ENCODE measurements at regions not wholly inside any gene's neighbourhood (a gene's known extent, or its start where the extent isn't known, plus 50 kb on each side); places are given as distances from the start of the nearest gene placed in this dataset.

DNA sequence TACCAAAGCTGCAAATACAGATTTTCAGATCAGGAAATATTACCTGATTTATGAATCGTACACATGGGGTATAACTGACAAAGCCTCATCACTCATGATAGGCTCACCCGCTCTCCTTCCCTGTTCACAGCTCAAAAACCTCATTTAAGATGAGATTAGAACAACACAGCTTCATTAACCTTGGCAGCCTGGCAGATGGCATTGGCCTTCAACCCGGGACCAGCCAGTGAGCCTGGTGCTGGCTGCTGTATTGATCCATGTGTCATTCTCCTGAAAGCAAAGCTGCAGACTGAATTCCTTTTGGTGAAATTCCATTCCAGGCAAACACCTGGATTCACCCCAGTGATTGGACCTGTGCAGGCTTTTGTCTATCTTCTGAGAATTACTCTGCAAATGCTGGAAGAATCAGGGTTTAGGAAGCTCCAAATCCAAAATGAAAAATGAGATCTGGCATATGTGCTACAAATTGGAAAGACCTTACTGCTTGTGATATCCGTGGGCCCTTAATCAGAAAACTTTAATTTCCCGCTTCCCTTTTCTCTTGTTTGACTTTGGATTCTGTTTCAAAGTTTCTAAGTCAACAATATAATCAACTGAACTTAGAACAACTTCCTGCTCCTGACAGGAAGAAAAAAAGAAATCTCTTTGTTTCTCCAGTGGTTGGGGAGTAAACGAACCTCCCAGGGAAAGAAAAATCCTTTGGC is 189.1 kb upstream of the KBTBD8 start:
- no peak for TF ChIP-seq ZNF274 (IDR thresholded peaks at IDR 0.05; ENCODE audit: low read depth, low read length)
- no peak for TF ChIP-seq SUZ12 (IDR thresholded peaks at IDR 0.05; ENCODE audit: extremely low read depth, insufficient read depth, insufficient read length)
- no peak for TF ChIP-seq YY1 (IDR thresholded peaks at IDR 0.05; ENCODE audit: insufficient read depth, insufficient read length)
- Histone ChIP-seq H3K27me3 (ENCODE audit: insufficient read depth, insufficient read length) (no peaks in the 10 kb centered on the region), H3K4me1 (ENCODE audit: insufficient read depth, insufficient read length) (no peaks in the 10 kb centered on the region), H3K36me3 (ENCODE audit: insufficient read depth, insufficient read length, low read length) (no peaks in the 10 kb centered on the region), H3K9ac (ENCODE audit: insufficient read length, low read depth) (no peak overlapping the region), H3K4me3 (ENCODE audit: insufficient read length, low read depth) (no peak overlapping the region), H3K9me3 (ENCODE audit: insufficient read depth, low read length) (no peaks in the 10 kb centered on the region; the same call in 1 of the 2 replicates)
- DNase-seq (ENCODE audit: low read depth, low spot score), result no peak

DNA sequence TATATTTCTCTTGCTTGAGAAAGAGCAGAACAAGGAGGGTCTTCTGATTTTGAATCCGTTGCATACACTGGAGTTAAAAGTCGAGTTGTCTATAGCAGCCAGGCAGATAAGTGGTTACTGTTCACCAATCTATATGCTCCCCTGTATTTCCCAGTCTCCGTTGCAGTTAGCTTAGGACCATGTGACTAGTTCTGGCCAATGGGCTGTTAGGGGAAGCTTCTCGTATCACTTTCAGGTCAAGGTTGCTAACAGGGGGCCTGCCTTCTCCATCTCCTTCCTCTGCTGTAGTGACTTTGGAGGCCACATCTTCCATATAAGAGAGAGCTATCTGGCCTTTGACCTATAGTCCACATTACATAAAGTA is 188.5 kb upstream of the KBTBD8 start:
- Histone ChIP-seq H3K27me3 (ENCODE audit: insufficient read depth, insufficient read length) (no peaks in the 10 kb centered on the region), H3K4me3 (ENCODE audit: insufficient read length, low read depth) (no peak overlapping the region), H3K4me1 (ENCODE audit: insufficient read depth, insufficient read length) (no peaks in the 10 kb centered on the region), H3K36me3 (ENCODE audit: insufficient read depth, insufficient read length, low read length) (no peaks in the 10 kb centered on the region), H3K9me3 (ENCODE audit: insufficient read depth, low read length) (no peaks in the 10 kb centered on the region; the same call in 1 of the 2 replicates), H3K9ac (ENCODE audit: insufficient read length, low read depth) (no peak overlapping the region)
- no peak for DNase-seq (ENCODE audit: low read depth, low spot score)
- TF ChIP-seq SUZ12 (IDR thresholded peaks at IDR 0.05; ENCODE audit: extremely low read depth, insufficient read depth, insufficient read length), result no peak
- TF ChIP-seq YY1 (IDR thresholded peaks at IDR 0.05; ENCODE audit: insufficient read depth, insufficient read length), result no peak
- no peak for TF ChIP-seq ZNF274 (IDR thresholded peaks at IDR 0.05; ENCODE audit: low read depth, low read length)

DNA sequence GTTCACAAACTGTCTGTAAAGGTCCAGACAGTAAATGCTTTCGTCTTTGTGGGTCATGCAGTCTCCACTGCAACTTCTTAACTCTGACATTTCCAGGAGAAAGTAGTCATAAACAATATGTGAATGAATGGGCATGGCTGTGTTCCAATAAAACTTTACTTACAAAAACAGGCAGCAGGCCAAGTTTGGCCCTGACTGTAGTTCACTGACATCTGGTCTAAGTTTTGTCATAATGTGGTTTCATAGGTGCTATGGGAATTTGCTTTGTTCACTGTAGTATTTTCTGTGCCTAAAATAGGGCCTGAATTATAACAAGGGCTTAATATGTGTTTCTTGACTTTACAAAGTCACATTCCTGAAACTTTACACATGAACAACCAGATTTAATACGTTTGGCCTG is 186.0 kb upstream of the KBTBD8 start:
- Histone ChIP-seq H3K36me3 (ENCODE audit: insufficient read depth, insufficient read length, low read length) (no peaks in the 10 kb centered on the region), H3K27me3 (ENCODE audit: insufficient read depth, insufficient read length) (no peaks in the 10 kb centered on the region), H3K4me1 (ENCODE audit: insufficient read depth, insufficient read length) (no peaks in the 10 kb centered on the region), H3K9me3 (ENCODE audit: insufficient read depth, low read length) (no peaks in the 10 kb centered on the region; the same call in 1 of the 2 replicates), H3K9ac (ENCODE audit: insufficient read length, low read depth) (no peak overlapping the region), H3K4me3 (ENCODE audit: insufficient read length, low read depth) (no peak overlapping the region)
- TF ChIP-seq ZNF274 (IDR thresholded peaks at IDR 0.05; ENCODE audit: low read depth, low read length) (no peak), YY1 (IDR thresholded peaks at IDR 0.05; ENCODE audit: insufficient read depth, insufficient read length) (no peak), SUZ12 (IDR thresholded peaks at IDR 0.05; ENCODE audit: extremely low read depth, insufficient read depth, insufficient read length) (no peak)
- DNase-seq (ENCODE audit: low read depth, low spot score), result no peak

DNA sequence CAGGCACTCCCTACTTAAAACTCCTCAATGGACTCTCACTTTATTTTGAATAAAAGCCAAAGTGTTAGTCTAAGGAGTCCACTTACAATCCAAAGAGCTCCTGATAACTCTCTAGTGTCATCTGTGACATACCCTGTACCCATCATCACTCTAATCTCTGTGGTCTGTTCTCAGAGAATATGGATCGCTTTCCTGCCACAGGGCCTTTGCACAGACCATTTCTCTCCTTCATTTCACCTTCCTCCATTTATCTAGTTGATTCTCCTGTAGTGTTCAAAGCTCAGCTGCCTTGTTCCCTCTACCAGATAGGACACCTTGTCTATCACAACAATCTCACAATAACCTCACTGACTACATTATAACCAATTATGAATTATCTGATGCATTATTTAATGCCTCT is 185.4 kb upstream of the KBTBD8 start:
- Histone ChIP-seq H3K4me1 (ENCODE audit: insufficient read depth, insufficient read length) (no peaks in the 10 kb centered on the region), H3K4me3 (ENCODE audit: insufficient read length, low read depth) (no peak overlapping the region), H3K36me3 (ENCODE audit: insufficient read depth, insufficient read length, low read length) (no peaks in the 10 kb centered on the region), H3K9me3 (ENCODE audit: insufficient read depth, low read length) (no peaks in the 10 kb centered on the region; the same call in 1 of the 2 replicates), H3K9ac (ENCODE audit: insufficient read length, low read depth) (no peak overlapping the region), H3K27me3 (ENCODE audit: insufficient read depth, insufficient read length) (no peaks in the 10 kb centered on the region)
- DNase-seq (ENCODE audit: low read depth, low spot score), result no peak
- TF ChIP-seq ZNF274 (IDR thresholded peaks at IDR 0.05; ENCODE audit: low read depth, low read length), result no peak
- TF ChIP-seq YY1 (IDR thresholded peaks at IDR 0.05; ENCODE audit: insufficient read depth, insufficient read length), result no peak
- TF ChIP-seq SUZ12 (IDR thresholded peaks at IDR 0.05; ENCODE audit: extremely low read depth, insufficient read depth, insufficient read length), result no peak

DNA sequence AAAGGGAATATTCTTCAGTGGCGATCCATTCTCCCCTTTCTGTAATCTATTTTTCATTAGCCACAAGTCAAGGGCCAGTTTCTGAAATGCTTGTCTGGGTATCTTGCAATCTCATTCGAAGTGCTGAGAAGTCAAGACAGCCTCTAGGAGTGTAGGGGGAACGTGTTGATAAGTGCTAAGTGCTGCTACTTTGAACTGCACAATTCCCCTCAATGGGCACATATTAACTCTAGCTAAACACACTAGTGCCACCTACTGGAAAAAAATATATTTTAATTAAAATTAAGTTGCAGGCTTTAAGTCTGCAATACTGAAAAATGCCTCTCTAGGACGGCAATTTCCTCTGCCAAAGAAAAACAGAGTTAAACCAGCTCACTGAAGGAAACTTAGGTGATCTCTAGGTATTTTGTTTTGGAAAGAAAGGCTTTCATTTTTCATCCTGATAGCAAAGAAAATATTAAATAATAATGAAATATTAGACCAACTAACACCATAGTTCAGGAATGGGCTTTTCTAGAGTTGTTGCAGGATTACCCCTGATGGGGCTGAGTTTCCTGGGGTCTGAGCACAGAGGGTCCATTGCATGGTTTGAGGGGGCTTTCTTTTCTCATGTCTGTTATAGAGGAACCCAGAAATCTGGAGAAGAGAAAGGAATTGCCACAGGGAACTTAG is 181.9 kb upstream of the KBTBD8 start:
- Histone ChIP-seq H3K4me1 (ENCODE audit: insufficient read depth, insufficient read length) (no peaks in the 10 kb centered on the region), H3K4me3 (ENCODE audit: insufficient read length, low read depth) (no peak overlapping the region), H3K9ac (ENCODE audit: insufficient read length, low read depth) (no peak overlapping the region), H3K36me3 (ENCODE audit: insufficient read depth, insufficient read length, low read length) (no peaks in the 10 kb centered on the region), H3K9me3 (ENCODE audit: insufficient read depth, low read length) (no peaks in the 10 kb centered on the region), H3K27me3 (ENCODE audit: insufficient read depth, insufficient read length) (no peaks in the 10 kb centered on the region)
- TF ChIP-seq ZNF274 (IDR thresholded peaks at IDR 0.05; ENCODE audit: low read depth, low read length) (no peak), SUZ12 (IDR thresholded peaks at IDR 0.05; ENCODE audit: extremely low read depth, insufficient read depth, insufficient read length) (no peak), YY1 (IDR thresholded peaks at IDR 0.05; ENCODE audit: insufficient read depth, insufficient read length) (no peak)
- DNase-seq (ENCODE audit: low read depth, low spot score), result peak; percentile 61

DNA sequence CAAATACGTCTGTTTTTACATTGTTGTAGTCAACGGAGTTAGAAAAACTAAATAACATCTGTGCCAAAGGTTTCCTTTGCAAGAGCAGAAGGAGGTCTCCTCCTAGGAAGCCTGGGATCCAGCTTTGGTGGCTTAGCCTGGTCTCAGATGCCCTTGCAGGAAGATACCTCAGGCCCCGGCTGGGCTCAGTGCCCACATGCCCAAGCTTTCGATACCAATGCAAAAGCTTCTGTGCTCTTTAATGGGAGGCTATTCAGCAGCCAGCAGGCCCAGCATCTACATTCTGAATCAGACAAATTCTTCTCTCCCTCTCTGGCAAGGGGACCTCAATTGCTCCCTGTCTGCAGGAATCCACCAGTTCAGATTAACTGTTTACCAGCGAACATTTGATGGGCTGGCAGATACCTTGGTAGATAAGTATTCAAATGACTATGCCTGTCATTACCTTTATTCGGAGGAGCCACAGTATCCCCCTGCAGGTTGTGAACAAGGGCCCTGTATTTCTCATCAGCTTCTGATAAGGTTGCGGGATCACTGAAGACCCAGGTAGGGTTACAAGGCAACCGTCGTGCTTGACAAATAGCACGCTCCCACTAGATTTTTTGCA is 180.1 kb upstream of the KBTBD8 start:
- H3K9ac ChIP-seq (ENCODE audit: insufficient read length, low read depth), result no peak overlapping the region
- no peaks in the 10 kb centered on the region for H3K27me3 ChIP-seq (ENCODE audit: insufficient read depth, insufficient read length)
- no peak overlapping the region for H3K4me3 ChIP-seq (ENCODE audit: insufficient read length, low read depth)
- no peaks in the 10 kb centered on the region for H3K4me1 ChIP-seq (ENCODE audit: insufficient read depth, insufficient read length)
- no peak for DNase-seq (ENCODE audit: low read depth, low spot score)
- H3K9me3 ChIP-seq (ENCODE audit: insufficient read depth, low read length), result no peaks in the 10 kb centered on the region
- no peaks in the 10 kb centered on the region for H3K36me3 ChIP-seq (ENCODE audit: insufficient read depth, insufficient read length, low read length)
- TF ChIP-seq SUZ12 (IDR thresholded peaks at IDR 0.05; ENCODE audit: extremely low read depth, insufficient read depth, insufficient read length) (no peak), YY1 (IDR thresholded peaks at IDR 0.05; ENCODE audit: insufficient read depth, insufficient read length) (no peak), ZNF274 (IDR thresholded peaks at IDR 0.05; ENCODE audit: low read depth, low read length) (no peak)

DNA sequence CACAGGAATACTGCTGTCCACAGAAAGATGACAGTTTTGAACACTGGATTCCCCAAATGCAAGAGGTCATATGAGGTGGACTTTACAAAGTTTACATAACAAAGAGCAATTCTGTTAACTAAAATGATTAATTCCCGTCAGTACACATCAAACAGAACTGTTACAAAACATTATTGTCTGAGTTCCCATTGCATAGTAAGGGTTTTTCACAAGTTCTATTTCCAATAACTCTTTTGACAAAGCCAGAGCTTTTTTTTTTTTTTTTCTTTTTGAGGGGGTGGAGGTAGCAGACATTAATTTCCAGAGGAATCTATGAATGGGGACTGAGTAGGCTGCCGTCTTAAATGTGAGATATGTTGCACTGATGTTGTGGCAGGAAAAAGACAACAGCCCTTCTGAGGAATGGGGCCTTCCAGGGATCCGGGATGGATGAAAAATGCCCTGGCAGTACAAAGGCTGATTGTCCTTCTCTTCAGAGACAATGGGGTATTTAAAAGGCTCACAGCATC is 178.1 kb upstream of the KBTBD8 start:
- H3K36me3 ChIP-seq (ENCODE audit: insufficient read depth, insufficient read length, low read length), result no peaks in the 10 kb centered on the region
- TF ChIP-seq SUZ12 (IDR thresholded peaks at IDR 0.05; ENCODE audit: extremely low read depth, insufficient read depth, insufficient read length) (no peak), ZNF274 (IDR thresholded peaks at IDR 0.05; ENCODE audit: low read depth, low read length) (no peak), YY1 (IDR thresholded peaks at IDR 0.05; ENCODE audit: insufficient read depth, insufficient read length) (no peak)
- H3K4me3 ChIP-seq (ENCODE audit: insufficient read length, low read depth), result no peak overlapping the region
- H3K27me3 ChIP-seq (ENCODE audit: insufficient read depth, insufficient read length), result no peaks in the 10 kb centered on the region
- no peak for DNase-seq (ENCODE audit: low read depth, low spot score)
- no peak overlapping the region for H3K9ac ChIP-seq (ENCODE audit: insufficient read length, low read depth)
- no peaks in the 10 kb centered on the region for H3K4me1 ChIP-seq (ENCODE audit: insufficient read depth, insufficient read length)
- no peaks in the 10 kb centered on the region for H3K9me3 ChIP-seq (ENCODE audit: insufficient read depth, low read length)
